ENCODE measurements at regions not wholly inside any gene's neighbourhood (a gene's known extent, or its start where the extent isn't known, plus 50 kb on each side); places are given as distances from the start of the nearest gene placed in this dataset.
A peak's percentile ranks its signal among the peaks of the same experiment; 100 is the strongest.

- no peak overlapping the region for H3K4me3 ChIP-seq
- H3K9me3 ChIP-seq = no peaks in the 10 kb centered on the region
- H3K27ac ChIP-seq = no peak overlapping the region
- no peaks in the 10 kb centered on the region for H3K27me3 ChIP-seq
- intact Hi-C loops (cut with DNase I; ENCODE audit: low total_unique reads) = no loop called here
- no peak for TF ChIP-seq CTCF (IDR thresholded peaks at IDR 0.05)
- TF ChIP-seq POLR2A (IDR thresholded peaks at IDR 0.05) = no peak
- H3K4me1 ChIP-seq = no peaks in the 10 kb centered on the region
- DNase-seq = no peak
- H3K36me3 ChIP-seq = no peaks in the 10 kb centered on the region
These were observed 73.1 kb upstream of the GALNT2 start for GRCh38 chr1:229993894-229994293.

DNA sequence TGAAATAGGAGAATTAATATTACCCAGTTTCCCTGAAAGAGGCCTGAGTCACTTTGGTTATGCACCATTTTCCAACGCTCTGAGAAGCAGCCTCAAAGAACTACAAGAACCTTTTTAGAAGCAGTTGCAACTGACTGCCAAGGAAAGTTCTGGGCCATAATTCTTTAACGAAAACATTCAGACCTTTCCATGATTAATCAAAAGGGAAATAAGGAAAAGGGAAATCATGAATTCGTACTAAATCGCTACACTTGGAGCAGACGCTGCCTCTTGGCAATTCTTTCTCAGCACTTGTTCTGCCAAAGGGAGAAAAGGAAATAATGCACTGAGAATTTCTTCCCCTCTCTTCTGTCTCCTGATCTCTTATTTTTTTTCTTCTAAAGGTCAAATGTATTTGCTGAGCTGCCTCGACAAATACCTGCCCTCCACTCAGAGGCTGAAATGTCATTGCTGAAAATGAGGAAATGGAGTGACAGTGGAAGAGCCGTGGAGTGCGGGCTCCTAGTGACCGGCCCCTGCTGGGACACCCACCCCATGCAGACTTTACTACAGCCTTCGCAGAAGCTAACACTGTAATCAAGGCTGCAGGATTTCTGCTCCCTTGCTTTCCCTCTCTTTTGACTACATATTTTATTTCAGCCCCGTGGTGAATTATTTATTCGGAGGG is 67.9 kb upstream of the GALNT2 start:
- peak overlapping the region; percentile 52 to 63 for H3K27ac ChIP-seq

DNA sequence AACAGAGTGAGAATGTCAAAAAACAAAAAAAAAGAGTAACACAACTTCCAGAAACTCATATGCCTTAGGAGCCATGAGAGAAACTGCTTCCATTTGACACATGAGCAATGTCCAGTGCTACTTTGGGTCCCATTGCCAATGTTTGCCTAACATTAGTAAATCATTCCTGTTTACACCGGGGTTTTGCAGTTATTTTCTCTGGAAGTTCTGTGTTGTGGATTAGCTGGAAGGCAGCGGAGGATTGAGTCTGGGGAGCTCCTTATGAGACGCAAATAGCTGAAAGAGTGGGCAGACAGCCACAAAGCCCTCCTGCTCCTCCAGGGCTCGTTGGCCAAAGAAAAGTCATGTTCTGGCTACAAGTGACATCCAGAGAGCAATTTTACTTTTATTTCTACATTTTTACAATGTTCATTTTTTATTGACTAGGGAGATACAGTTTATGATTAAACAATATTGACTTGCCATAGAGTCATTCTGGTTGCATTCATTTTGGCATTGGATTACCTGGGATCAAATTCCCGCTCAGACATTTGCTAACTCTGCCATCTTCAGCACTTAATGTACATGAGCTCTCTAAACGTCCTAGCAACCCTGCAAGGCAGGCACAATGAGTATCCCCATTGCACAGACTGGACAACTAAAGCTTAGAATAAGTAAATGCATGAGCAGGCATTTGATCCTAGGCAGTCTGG is 66.4 kb upstream of the GALNT2 start:
- no peak for TF ChIP-seq POLR2A (IDR thresholded peaks at IDR 0.05)
- no peak for TF ChIP-seq CTCF (IDR thresholded peaks at IDR 0.05)
- no peaks in the 10 kb centered on the region for H3K9me3 ChIP-seq
- no peaks in the 10 kb centered on the region for H3K36me3 ChIP-seq
- intact Hi-C loops (cut with DNase I; ENCODE audit: low total_unique reads) = no loop called here
- no peaks in the 10 kb centered on the region for H3K4me1 ChIP-seq
- no peak overlapping the region for H3K27ac ChIP-seq
- H3K4me3 ChIP-seq = no peak overlapping the region
- DNase-seq = peak in 1 of 2 donors; percentile 24
- H3K27me3 ChIP-seq = no peaks in the 10 kb centered on the region

More for the DNA sequence above, 67.9 kb upstream of the GALNT2 start:
- intact Hi-C loops (cut with DNase I; ENCODE audit: low total_unique reads) = no loop called here
- TF ChIP-seq POLR2A (IDR thresholded peaks at IDR 0.05) (no peak), CTCF (IDR thresholded peaks at IDR 0.05) (no peak)
- Histone ChIP-seq H3K4me3 (no peak overlapping the region), H3K36me3 (no peaks in the 10 kb centered on the region), H3K9me3 (no peaks in the 10 kb centered on the region), H3K4me1 (no peaks in the 10 kb centered on the region), H3K27me3 (no peaks in the 10 kb centered on the region)
- DNase-seq = peak; percentile 40 to 47

DNA sequence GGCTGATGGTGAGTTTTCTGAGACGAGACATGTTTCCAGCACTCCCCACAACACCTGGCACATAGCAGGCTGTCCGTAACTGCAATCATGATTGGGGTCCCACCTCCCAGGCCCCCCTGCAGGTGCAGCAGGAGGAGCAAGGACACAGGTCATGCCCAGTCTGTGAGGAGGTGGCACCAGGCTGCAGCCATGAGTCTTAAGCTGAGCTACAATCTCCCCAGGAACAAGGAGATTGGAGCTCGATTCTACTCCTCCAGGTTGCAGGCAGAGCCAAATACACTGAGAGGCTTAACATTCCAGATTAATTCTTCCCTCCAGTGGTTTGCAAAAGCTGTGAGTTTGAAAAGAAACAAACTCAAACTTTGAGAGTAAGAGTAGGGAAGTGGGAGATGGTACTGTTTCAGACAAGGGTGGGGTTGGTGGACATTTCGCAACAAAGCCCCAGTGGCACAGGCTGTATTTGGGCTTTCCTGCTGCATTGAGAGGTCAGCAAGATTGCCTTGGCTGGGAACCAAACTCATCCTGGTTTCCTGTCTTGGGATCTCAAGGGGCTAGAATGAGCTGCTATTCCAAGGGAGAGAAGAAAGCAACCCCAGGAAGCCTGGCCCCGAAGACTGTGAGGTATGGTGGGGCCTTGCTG is 64.8 kb upstream of the GALNT2 start:
- no peak for DNase-seq
- intact Hi-C loops (cut with DNase I; ENCODE audit: low total_unique reads) = no loop called here
- Histone ChIP-seq H3K4me3 (no peak overlapping the region), H3K4me1 (no peaks in the 10 kb centered on the region), H3K9me3 (no peaks in the 10 kb centered on the region), H3K36me3 (no peaks in the 10 kb centered on the region), H3K27ac (no peak overlapping the region), H3K27me3 (no peaks in the 10 kb centered on the region)
- TF ChIP-seq CTCF (IDR thresholded peaks at IDR 0.05) (no peak), POLR2A (IDR thresholded peaks at IDR 0.05) (no peak)

DNA sequence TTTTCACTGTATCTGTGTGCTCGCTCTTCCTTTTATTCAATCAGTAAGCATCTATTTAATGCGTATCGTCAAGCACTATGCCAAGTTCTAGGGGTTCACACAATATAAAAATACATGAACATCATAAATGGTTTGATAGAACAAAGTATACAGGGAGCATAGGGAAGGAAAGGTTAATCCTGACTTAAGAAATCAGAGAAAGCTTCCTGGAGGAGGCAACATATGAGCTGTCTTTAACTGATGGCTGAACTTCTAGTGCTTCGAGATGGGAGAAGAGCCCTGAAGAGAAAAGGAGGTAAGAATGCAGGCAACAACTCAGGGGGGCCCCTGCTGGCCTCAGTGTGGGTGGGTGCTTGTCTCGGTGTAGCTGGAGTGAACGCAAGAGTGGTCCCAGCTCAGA is 63.6 kb upstream of the GALNT2 start:
- no peaks in the 10 kb centered on the region for H3K36me3 ChIP-seq
- H3K4me1 ChIP-seq = no peaks in the 10 kb centered on the region
- H3K27ac ChIP-seq = no peak overlapping the region
- H3K27me3 ChIP-seq = no peaks in the 10 kb centered on the region
- no peak overlapping the region for H3K4me3 ChIP-seq
- DNase-seq = no peak
- intact Hi-C loops (cut with DNase I; ENCODE audit: low total_unique reads) = no loop called here
- H3K9me3 ChIP-seq = no peaks in the 10 kb centered on the region
- TF ChIP-seq CTCF (IDR thresholded peaks at IDR 0.05) = no peak
- no peak for TF ChIP-seq POLR2A (IDR thresholded peaks at IDR 0.05)

All from uterus (tissue), 3 donors.